Peyer's patch (tissue), 4 donors: ENCODE measurements at regions not wholly inside any gene's neighbourhood (a gene's known extent, or its start where the extent isn't known, plus 50 kb on each side); places are given as distances from the start of the nearest gene placed in this dataset.

Experiments
- DNase-seq, 3 donors: peaks; one replicate each; pipeline ENCODE4 v3.0.0-alpha.2; 2017 to 2019
- H3K27ac ChIP-seq, 4 donors: fragments of 200-600 bp; sonication (generic); one replicate each; pipeline ENCODE4 v1.5.1; 2016 to 2019
- H3K27me3 ChIP-seq, 2 donors: fragments of 200-600 bp; sonication (generic); one replicate each; pipeline ENCODE4 v1.5.1; 2019
- H3K36me3 ChIP-seq, 3 donors: fragments of 200-600 bp; sonication (generic); one replicate each; pipeline ENCODE4 v1.5.1; 2016 to 2019
- H3K4me1 ChIP-seq, 4 donors: fragments of 200-600 bp; sonication (generic); one replicate each; pipeline ENCODE4 v1.5.1; 2016 to 2019
- H3K4me3 ChIP-seq, 4 donors: fragments of 200-600 bp; sonication (generic); 1 replicate in 3 of 4; 2 replicates in 1 of 4; pipeline ENCODE4 v1.5.1; 2016 to 2019; ENCODE audit warnings: mild to moderate bottlenecking in 1 of 4
- H3K9me3 ChIP-seq, 4 donors: fragments of 200-600 bp; sonication (generic); one replicate each; pipeline ENCODE4 v1.5.1; 2016 to 2019; ENCODE audit warnings: mild to moderate bottlenecking in 1 of 4
- POLR2A ChIP-seq, 2 donors: fragments of 450-650 bp; IDR thresholded peaks; one replicate each; pipeline ENCODE4 v1.5.1; 2017; ENCODE audit warnings: antibody characterized with exemption in 2 of 2, mild to moderate bottlenecking in 2 of 2, moderate library complexity in 2 of 2
- TF ChIP-seq, protein P1 (sequence below), 6 experiments: fragments of 450-650 bp in 4 of 6; fragments of 200-600 bp in 2 of 6; sonication (generic) in 1 of 6; IDR thresholded peaks; one replicate each; pipeline ENCODE4 v1.5.1; 2017 to 2019; ENCODE audit warnings: antibody characterized with exemption in 6 of 6, mild to moderate bottlenecking in 3 of 6, moderate library complexity in 1 of 6

DNA sequence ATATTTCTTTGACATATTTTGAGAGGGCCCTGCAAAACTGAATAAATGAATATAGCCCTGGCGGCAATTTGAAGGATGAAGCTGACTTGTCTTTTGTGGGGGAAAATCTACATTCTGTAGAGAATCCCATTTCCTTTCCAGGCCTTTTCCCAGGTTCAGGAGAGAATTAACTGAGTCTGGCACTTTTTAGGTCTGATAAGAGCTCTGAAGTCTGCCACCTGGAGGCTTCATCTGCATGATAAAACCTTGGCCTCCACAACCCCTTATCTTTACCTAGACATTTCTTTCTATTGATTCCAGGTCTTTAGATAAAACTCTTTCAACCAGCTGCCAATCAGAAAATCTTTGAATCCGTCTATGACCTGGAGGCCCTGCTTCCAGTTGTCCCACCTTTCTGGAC lies 299.4 kb downstream of the ETNK1 start:
- no peak for TF ChIP-seq POLR2A (IDR thresholded peaks at IDR 0.05)
- TF ChIP-seq, protein P1, sequence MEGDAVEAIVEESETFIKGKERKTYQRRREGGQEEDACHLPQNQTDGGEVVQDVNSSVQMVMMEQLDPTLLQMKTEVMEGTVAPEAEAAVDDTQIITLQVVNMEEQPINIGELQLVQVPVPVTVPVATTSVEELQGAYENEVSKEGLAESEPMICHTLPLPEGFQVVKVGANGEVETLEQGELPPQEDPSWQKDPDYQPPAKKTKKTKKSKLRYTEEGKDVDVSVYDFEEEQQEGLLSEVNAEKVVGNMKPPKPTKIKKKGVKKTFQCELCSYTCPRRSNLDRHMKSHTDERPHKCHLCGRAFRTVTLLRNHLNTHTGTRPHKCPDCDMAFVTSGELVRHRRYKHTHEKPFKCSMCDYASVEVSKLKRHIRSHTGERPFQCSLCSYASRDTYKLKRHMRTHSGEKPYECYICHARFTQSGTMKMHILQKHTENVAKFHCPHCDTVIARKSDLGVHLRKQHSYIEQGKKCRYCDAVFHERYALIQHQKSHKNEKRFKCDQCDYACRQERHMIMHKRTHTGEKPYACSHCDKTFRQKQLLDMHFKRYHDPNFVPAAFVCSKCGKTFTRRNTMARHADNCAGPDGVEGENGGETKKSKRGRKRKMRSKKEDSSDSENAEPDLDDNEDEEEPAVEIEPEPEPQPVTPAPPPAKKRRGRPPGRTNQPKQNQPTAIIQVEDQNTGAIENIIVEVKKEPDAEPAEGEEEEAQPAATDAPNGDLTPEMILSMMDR (IDR thresholded peaks at IDR 0.05), result no peak
- H3K36me3 ChIP-seq, result no peaks in the 10 kb centered on the region
- no peaks in the 10 kb centered on the region for H3K9me3 ChIP-seq
- H3K4me1 ChIP-seq, result no peaks in the 10 kb centered on the region
- no peak overlapping the region for H3K27ac ChIP-seq
- no peaks in the 10 kb centered on the region for H3K27me3 ChIP-seq
- DNase-seq, result no peak
- no peak overlapping the region for H3K4me3 ChIP-seq

GRCh38 chr12:22925623-22926022 lies 300.7 kb downstream of the ETNK1 start:
- H3K9me3 ChIP-seq, result no peaks in the 10 kb centered on the region

GRCh38 chr12:22932431-22932830 lies 307.5 kb downstream of the ETNK1 start:
- Histone ChIP-seq H3K36me3 (no peaks in the 10 kb centered on the region), H3K27me3 (no peaks in the 10 kb centered on the region), H3K4me1 (no peaks in the 10 kb centered on the region), H3K4me3 (no peak overlapping the region), H3K27ac (no peak overlapping the region), H3K9me3 (no peaks in the 10 kb centered on the region)
- DNase-seq, result no peak
- no peak for TF ChIP-seq POLR2A (IDR thresholded peaks at IDR 0.05)
- TF ChIP-seq, protein P1 (IDR thresholded peaks at IDR 0.05), result no peak

More at GRCh38 chr12:22925623-22926022, 300.7 kb downstream of the ETNK1 start:
- Histone ChIP-seq H3K4me3 (no peak overlapping the region), H3K27me3 (no peaks in the 10 kb centered on the region), H3K36me3 (no peaks in the 10 kb centered on the region), H3K4me1 (no peaks in the 10 kb centered on the region), H3K27ac (no peak overlapping the region)
- no peak for DNase-seq
- no peak for TF ChIP-seq POLR2A (IDR thresholded peaks at IDR 0.05)
- TF ChIP-seq, protein P1 (IDR thresholded peaks at IDR 0.05), result no peak

GRCh38 chr12:22935090-22935489 lies 310.1 kb downstream of the ETNK1 start:
- Histone ChIP-seq H3K36me3 (no peaks in the 10 kb centered on the region), H3K27me3 (no peaks in the 10 kb centered on the region), H3K4me3 (no peak overlapping the region), H3K27ac (no peak overlapping the region), H3K9me3 (no peaks in the 10 kb centered on the region), H3K4me1 (no peaks in the 10 kb centered on the region)
- no peak for DNase-seq
- no peak for TF ChIP-seq POLR2A (IDR thresholded peaks at IDR 0.05)
- TF ChIP-seq, protein P1 (IDR thresholded peaks at IDR 0.05), result no peak

DNA sequence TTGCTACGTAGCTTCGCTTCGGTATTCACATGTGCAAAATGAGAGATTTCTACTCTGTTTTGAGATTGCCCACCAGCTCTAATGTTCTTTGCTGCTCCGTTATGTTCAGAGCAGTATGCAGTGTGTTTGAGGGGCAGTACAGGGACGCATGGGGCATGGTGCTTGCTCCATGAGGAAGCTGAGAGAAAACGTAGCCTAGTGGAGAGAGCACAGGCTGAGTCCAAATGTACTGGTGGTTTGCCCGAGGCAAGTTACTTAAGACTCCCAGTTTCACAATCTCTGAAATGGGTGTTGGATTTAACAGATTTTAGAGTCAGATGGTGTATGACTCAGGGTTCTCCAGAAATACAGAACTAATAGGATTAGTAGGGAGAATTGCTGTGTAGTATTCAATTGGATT lies 310.5 kb downstream of the ETNK1 start:
- H3K4me3 ChIP-seq, result no peak overlapping the region
- no peaks in the 10 kb centered on the region for H3K4me1 ChIP-seq
- no peaks in the 10 kb centered on the region for H3K36me3 ChIP-seq
- no peak overlapping the region for H3K27ac ChIP-seq
- H3K9me3 ChIP-seq, result no peaks in the 10 kb centered on the region
- H3K27me3 ChIP-seq, result no peaks in the 10 kb centered on the region
- DNase-seq, result no peak
- TF ChIP-seq, protein P1 (IDR thresholded peaks at IDR 0.05), result no peak
- no peak for TF ChIP-seq POLR2A (IDR thresholded peaks at IDR 0.05)

DNA sequence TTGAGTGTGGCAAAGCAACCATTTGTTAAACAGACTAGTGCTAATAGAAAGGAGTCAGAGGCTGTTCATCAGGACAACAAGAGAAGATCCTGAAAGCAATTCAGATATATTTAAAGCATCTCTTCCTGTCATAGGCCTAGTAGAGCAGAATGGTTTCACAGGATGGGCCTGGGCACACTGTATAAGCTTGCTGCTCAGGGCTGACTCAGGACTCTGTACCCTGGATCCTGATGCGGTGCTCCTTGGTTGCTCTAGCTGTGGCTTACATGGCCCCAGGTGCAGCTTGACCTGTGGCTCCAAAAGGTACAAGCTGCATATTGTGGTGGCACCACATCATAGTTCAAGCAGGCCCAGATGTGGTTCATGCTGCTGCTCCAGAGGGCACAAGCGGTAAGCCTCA lies 313.4 kb downstream of the ETNK1 start:
- Histone ChIP-seq H3K4me1 (no peaks in the 10 kb centered on the region), H3K27ac (no peak overlapping the region), H3K36me3 (no peaks in the 10 kb centered on the region), H3K9me3 (no peaks in the 10 kb centered on the region), H3K27me3 (no peaks in the 10 kb centered on the region), H3K4me3 (no peak overlapping the region)
- DNase-seq, result no peak
- TF ChIP-seq, protein P1 (IDR thresholded peaks at IDR 0.05), result no peak
- TF ChIP-seq POLR2A (IDR thresholded peaks at IDR 0.05), result no peak
